NCI-H2029 treated with DMSO at 0.1 percent for 48 hours (cell line): ENCODE measurements at regions not wholly inside any gene's neighbourhood (a gene's known extent, or its start where the extent isn't known, plus 50 kb on each side); places are given as distances from the start of the nearest gene placed in this dataset.

Source experiments
- DNase-seq: peaks from one replicate; lab custom pipeline; 2025; lab: John Stamatoyannopoulos, UW

- peak; percentile 43 for DNase-seq
Observed at GRCh38 chr9:90420211-90420610, 222.4 kb downstream of the DIRAS2 start.

DNA sequence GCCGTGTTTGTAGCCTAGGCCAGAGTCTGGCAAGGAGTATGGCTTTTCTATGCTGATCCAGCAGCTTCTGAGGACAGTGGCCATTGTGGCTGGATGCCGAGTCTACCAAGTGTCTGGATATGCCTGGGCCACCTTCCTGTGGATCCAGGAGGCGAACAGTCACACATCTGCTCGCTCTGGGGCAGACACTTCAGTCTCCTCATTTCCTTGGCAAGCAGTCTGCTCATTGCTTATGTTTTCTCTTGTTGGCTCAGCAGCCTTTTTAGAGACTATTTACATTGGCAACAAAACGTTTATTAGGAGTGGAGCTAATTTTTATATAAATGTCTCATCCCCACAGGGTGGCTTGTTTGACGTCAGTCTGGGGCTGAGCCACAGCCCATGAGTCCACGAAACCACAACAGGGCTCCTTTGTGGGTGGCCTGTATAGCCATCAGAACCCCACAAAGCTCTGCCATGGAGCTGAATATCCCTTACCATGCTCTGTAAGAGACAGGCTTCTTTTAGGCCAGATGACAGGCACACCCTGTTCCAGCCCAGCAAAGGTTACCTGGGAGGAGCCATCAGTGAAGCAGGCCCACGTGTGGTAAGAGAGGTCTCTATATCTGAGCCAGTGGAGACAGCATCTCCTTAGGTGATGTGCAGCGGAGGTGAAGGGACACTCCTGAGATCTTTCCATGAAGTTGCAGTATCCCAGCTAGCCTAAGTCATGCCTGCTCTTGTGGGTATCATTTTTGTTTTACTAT, 221.7 kb downstream of the DIRAS2 start:
- peak; percentile 96 for DNase-seq

DNA sequence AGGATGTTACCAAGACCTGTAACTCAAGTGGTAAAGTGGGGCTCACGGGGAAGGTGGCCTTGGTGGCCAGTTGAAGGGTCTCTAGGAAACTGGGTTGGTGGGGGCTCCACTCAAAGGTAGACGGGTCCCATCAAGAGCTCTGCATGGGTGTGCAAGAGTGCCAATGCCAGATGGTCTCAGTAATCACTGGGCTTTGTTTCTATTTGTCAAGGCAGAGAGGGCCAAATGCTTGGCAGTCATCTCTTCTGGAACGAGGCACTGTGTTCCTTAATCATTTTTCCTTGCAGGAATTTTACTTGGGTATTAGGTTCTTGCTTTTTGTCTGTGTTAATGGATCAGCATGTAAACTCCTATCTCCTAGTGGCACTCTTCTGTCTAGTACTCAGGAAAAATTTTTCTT, 220.8 kb downstream of the DIRAS2 start:
- DNase-seq, result no peak

DNA sequence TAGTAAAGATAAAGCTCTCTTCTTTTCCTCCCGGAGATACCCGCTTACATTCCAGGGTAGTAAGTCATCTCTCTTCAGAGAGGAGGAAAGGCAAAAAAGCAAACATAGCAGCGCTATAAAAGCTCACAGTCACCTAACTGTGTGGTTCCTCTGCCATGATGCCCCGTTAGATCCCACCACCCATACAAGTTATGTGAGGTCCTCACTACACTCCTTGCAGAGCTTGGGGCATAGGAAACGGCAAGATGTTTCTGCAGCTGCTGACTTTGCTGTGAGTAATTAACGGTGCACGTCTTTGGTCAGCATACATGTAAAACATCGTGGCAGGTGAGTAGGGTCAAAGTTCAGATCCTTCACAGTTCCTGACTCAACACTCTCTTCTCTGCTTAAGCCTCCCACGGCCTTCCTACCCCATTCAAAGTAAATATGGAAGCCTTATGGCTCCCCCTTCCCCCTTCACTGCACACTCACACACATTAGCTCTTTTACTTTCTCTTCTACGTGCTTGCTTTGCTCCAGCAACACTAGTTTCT, 218.9 kb downstream of the DIRAS2 start:
- DNase-seq, result no peak

DNA sequence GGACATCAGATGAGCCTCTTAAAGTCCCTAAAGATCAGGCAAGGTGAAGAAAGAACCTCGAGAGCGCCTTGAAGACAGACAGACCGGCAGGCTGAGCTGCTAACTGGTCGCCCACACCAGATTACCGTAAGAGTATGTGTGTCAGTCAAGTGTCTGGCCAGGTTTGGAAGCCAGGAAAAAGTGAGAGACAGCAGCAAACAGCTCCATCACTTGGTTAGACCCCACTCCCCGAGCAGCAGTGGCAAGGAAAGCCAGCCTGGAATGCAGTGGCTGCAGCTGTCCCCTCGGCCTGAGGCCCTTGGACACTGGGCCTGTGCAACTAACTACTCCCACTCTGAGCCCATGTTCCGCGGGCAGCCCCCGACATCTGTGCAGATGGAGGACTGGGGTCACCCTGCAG, 214.1 kb downstream of the DIRAS2 start:
- no peak for DNase-seq

DNA sequence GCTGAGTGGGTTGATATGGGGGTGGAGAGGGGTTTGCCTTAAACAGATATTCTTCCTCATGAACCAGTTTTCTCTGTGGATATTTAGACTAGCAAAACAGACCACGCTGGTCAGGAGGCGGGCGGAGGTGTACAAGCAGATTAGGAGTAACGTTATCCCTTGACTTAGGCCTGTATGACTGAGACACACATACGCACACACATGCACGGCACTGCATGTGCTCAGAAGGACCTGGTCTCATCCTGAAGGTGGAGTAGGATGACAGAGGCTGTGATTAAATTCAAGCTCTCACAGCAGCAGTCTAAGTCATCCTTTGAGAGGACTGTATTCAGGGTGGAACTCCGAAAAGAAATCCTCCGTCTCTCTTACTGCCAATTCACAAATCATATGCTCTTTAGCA, 209.7 kb downstream of the DIRAS2 start:
- no peak for DNase-seq

DNA sequence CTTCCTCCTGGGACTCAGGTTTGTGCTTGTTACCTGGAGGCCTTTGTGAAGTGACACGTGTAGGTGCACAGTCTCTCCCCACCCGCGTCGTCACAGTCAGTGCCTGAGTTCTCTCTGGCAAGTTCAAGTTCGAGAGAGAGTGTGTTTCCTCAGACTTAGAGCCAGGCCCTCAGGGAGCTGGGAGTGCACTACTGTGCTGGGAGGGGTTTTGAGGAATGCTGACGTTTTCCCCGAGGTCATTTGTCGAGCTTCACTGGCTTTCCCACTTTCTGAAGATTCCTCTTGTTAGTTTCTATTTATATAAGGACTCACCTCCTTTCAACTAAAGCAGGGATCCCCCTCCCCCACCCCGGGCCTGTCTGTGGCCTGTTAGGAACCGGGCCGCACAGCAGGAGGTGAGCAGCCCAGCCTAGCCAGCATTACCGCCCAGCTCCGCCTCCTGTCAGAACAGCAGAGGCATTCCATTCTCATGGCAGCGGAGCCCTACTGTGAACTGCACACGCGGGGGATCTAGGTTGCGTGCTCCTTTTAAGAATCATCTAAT, 209.2 kb downstream of the DIRAS2 start:
- DNase-seq, result no peak

DNA sequence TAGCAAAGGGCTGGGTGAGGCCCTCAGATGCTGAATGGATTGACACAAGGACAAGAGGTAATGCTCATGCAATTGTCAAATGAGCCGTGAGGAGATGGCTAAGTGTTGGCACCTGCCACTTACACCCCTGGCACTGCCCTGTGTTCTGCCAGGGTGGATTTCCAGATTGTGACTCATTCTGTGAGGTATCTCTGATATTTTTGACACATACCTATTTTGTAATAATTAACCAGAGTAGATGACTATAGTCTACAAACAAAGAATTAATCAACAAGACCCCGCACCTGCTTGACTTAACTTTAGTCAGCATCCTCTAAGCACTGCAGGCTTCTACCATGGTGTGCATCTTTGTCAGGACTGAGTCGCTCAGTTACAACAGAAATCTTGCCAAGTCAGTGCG, 200.8 kb downstream of the DIRAS2 start:
- no peak for DNase-seq

DNA sequence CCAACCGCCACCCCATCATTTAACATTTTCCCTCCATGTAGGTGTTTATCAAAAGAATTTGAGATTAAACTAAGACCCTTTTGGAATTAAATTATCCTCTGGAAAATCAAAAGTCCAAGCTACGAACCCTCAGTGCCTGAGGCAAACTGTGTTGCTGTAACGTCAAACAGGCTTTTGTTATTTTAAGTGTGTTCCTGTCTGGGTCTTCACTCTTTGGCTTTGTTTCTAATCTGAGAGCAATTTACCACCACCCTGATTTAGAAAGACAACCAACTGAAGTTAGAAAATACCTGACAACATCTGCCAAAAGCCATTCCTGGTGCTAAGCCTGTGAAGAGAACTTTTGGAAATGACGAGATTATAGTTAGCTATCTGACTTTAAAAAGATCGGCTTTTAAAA, 199.9 kb downstream of the DIRAS2 start:
- no peak for DNase-seq

GRCh38 chr9:90444609-90445204, 197.9 kb downstream of the DIRAS2 start:
- no peak for DNase-seq

- DNase-seq, result no peak
Observed at GRCh38 chr9:90445391-90445790, 197.2 kb downstream of the DIRAS2 start.

DNA sequence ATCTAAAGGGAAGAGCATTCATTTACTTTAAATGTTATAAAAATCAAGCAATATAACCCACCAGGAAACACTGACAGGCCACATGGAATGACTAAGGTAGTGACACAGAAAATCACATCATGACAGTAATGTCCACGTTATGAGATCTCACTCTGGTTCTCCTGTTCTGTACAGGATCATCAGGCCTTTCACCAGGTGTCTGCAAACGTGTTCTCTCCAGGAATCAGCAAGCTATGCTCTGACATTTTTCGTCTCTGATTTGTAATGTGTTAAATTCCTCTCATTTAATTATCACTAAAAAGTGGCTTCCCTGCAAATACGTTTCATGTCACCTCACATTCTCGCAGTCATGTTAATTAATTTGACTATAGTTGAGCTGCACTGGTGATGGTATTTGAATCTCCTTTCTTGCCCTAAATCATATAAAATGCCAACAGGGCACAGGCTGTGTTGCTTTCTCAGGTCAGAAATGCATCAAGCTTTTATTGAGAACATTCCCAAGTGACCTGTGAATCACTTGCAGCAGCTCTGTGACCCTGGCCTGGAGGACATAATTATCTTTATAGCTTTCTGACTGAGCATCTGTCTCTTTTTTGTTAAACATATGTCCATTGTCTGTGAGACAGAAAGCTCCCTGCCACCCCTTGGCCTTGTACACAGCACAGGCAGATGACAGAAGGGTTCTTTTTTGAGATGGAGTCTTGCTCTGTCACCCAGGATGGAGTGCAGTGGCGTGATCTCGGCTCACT, 196.2 kb downstream of the DIRAS2 start:
- DNase-seq, result no peak

GRCh38 chr9:90447773-90448172, 194.9 kb downstream of the DIRAS2 start:
- DNase-seq, result no peak

DNA sequence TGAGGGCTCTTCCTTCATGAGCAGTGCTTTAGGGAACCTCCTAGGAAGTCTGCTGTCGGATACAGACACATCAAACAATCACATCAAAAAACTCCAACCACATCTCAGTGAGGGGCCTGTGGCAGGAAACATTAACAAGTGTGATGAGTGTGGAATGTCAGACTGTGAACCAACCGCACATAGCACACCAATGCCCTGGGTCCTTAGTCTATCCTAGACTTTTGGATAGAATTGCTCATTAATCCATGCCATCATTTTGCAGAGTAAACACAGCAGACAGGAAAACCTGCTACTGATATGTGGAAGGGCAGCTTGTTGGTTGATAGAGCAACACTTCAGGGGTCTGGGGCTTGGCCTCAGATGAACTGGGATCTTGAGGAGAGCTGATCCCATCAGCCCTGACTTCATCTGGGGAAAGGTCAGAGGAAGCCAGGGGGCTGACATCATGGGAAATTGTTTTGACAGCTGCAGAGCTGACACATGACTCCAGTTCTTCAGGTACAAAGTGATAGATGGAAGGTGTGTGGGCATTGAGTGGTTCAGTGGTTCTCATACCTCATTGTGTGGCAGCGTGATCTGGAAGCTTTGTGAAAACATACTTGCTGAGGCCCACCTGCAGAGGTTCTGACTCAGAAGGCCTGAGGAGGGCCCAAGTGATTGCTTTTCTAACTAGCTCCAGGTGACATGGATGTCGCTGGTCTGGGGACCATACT, 193.3 kb downstream of the DIRAS2 start:
- peak; percentile 61 for DNase-seq

DNA sequence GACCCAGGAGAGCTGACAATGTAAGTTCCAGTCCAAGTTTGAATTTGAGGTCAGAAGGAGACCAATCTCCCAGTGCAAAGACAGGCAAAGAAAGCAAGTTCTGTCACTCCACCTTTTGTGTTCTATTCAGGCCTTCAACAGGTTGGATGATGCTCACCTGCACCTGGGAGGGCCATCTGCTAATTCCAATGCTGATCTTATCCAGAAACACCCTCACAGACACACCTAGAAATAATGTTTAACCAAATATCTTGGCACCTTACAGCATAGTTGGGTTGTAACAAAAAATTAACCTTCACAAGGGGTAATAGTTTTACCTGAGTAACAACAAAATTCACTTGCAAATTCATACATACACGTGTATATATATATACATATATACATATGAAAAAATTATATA, 190.8 kb downstream of the DIRAS2 start:
- no peak for DNase-seq

DNA sequence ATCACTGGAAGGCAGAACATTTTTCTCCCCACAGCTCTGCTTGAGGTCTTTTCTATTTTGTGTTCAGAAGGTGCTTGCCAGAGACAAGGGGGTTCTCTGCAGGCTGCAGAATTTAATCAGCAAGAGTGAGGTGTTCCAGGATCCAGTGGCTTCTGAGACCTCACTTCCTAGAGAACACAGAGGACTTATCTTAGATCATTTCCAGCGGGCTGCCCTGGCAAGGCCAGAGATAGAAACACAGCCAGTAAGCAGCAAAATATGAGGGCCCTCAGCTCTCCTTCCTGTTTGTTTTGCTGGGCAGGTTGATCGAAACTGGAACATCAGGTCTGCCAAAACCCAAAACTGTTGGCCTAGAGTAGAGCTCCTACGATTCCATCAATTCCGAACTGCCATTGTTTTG, 187.3 kb downstream of the DIRAS2 start:
- no peak for DNase-seq

GRCh38 chr9:90457386-90458190, 185.0 kb downstream of the DIRAS2 start:
- no peak for DNase-seq

GRCh38 chr9:90458485-90458884, 184.1 kb downstream of the DIRAS2 start:
- no peak for DNase-seq

- no peak for DNase-seq
Observed at GRCh38 chr9:90459321-90459720, 183.3 kb downstream of the DIRAS2 start.

GRCh38 chr9:90460220-90460619, 182.4 kb downstream of the DIRAS2 start:
- DNase-seq, result no peak

- no peak for DNase-seq
Observed at GRCh38 chr9:90464978-90465377, 177.6 kb downstream of the DIRAS2 start.
